Eye (tissue), 1 donor: ENCODE measurements at regions not wholly inside any gene's neighbourhood (a gene's known extent, or its start where the extent isn't known, plus 50 kb on each side); places are given as distances from the start of the nearest gene placed in this dataset.

ENCODE experiments used
- DNase-seq: peaks from one replicate; pipeline ENCODE4 v3.0.0-alpha.2; 2015

- DNase-seq, result no peak
Measured at GRCh38 chr15:62722237-62722636, 320.3 kb upstream of the TPM1 start.

- DNase-seq, result no peak
Measured at GRCh38 chr15:62726461-62726860, 316.1 kb upstream of the TPM1 start.

- DNase-seq, result no peak
Measured at GRCh38 chr15:62727501-62727900, 315.0 kb upstream of the TPM1 start.

GRCh38 chr15:62730825-62731224, 311.7 kb upstream of the TPM1 start:
- no peak for DNase-seq

GRCh38 chr15:62732078-62732477, 310.5 kb upstream of the TPM1 start:
- DNase-seq, result no peak

GRCh38 chr15:62734706-62735105, 307.8 kb upstream of the TPM1 start:
- DNase-seq, result peak; percentile 16

- no peak for DNase-seq
Measured at GRCh38 chr15:62736756-62737155, 305.8 kb upstream of the TPM1 start.

- DNase-seq, result no peak
Measured at GRCh38 chr15:62737551-62737950, 305.0 kb upstream of the TPM1 start.

GRCh38 chr15:62739082-62739481, 303.5 kb upstream of the TPM1 start:
- no peak for DNase-seq

- no peak for DNase-seq
Measured at GRCh38 chr15:62739507-62739906, 303.0 kb upstream of the TPM1 start.

GRCh38 chr15:62740141-62741004, 302.2 kb upstream of the TPM1 start:
- peak; percentile 44 for DNase-seq

- DNase-seq, result no peak
Measured at GRCh38 chr15:62741106-62741505, 301.4 kb upstream of the TPM1 start.

GRCh38 chr15:62742409-62743171, 300.0 kb upstream of the TPM1 start:
- peak; percentile 91 for DNase-seq

GRCh38 chr15:62745621-62746225, 296.8 kb upstream of the TPM1 start:
- DNase-seq, result no peak

GRCh38 chr15:62748196-62748595, 294.4 kb upstream of the TPM1 start:
- no peak for DNase-seq

GRCh38 chr15:62749036-62749815, 293.3 kb upstream of the TPM1 start:
- DNase-seq, result no peak

- DNase-seq, result no peak
Measured at GRCh38 chr15:62750471-62750870, 292.1 kb upstream of the TPM1 start.

- DNase-seq, result no peak
Measured at GRCh38 chr15:62752657-62753517, 289.7 kb upstream of the TPM1 start.

- no peak for DNase-seq
Measured at GRCh38 chr15:62753518-62754221, 288.9 kb upstream of the TPM1 start.

- DNase-seq, result no peak
Measured at GRCh38 chr15:62756326-62756994, 286.1 kb upstream of the TPM1 start.

GRCh38 chr15:62756995-62757360, 285.6 kb upstream of the TPM1 start:
- no peak for DNase-seq
